Upper lobe of left lung (tissue), 6 donors: ENCODE measurements at regions not wholly inside any gene's neighbourhood (a gene's known extent, or its start where the extent isn't known, plus 50 kb on each side); places are given as distances from the start of the nearest gene placed in this dataset.

Experiments used
- ATAC-seq, 2 donors: fragments of 200-7000 bp; cut with Tn5 transposase; one replicate each; pipeline ENCODE4 v1.9.1; 2022; ENCODE audit warnings: mild to moderate bottlenecking in 2 of 2, moderate library complexity in 2 of 2; ENCODE audit not compliant: low FRiP score in 2 of 2
- DNase-seq, 2 donors: peaks; one replicate each; pipeline ENCODE4 v3.0.0-alpha.2; 2019 to 2020
- H3K27ac ChIP-seq, 4 donors: fragments of 200-600 bp; sonication (generic); one replicate each; pipeline ENCODE4 v1.5.1; 2016 to 2019
- H3K27me3 ChIP-seq, 4 donors: fragments of 200-600 bp; sonication (generic); one replicate each; pipeline ENCODE4 v1.5.1; 2017 to 2019
- H3K36me3 ChIP-seq, 4 donors: fragments of 200-600 bp; sonication (generic); one replicate each; pipeline ENCODE4 v1.5.1; 2016 to 2019
- H3K4me1 ChIP-seq, 4 donors: fragments of 200-600 bp; sonication (generic); one replicate each; pipeline ENCODE4 v1.5.1; 2018 to 2019
- H3K4me3 ChIP-seq, 4 donors: fragments of 200-600 bp; sonication (generic); one replicate each; pipeline ENCODE4 v1.5.1; 2017 to 2019; ENCODE audit warnings: mild to moderate bottlenecking in 2 of 4, moderate library complexity in 1 of 4
- H3K9me3 ChIP-seq, 4 donors: fragments of 200-600 bp; sonication (generic); one replicate each; pipeline ENCODE4 v1.5.1; 2018 to 2019
- CTCF ChIP-seq, 6 experiments: fragments of 450-650 bp in 4 of 6; fragments of 200-600 bp in 2 of 6; sonication (generic) in 2 of 6; IDR thresholded peaks; one replicate each; pipeline ENCODE4 v1.5.1; 2016 to 2019; ENCODE audit warnings: antibody characterized with exemption in 6 of 6
- EP300 ChIP-seq, 4 donors: sonication (generic); formaldehyde crosslinking; IDR thresholded peaks; one replicate each; pipeline ENCODE4 v1.5.1; 2017; ENCODE audit warnings: antibody characterized with exemption in 4 of 4, control low read depth in 2 of 4
- POLR2A ChIP-seq, 4 donors: fragments of 450-650 bp; IDR thresholded peaks; one replicate each; pipeline ENCODE4 v1.5.1; 2016 to 2017; ENCODE audit warnings: antibody characterized with exemption in 4 of 4, mild to moderate bottlenecking in 2 of 4
- POLR2AphosphoS5 ChIP-seq, 2 donors: sonication (generic); formaldehyde crosslinking; IDR thresholded peaks; one replicate each; pipeline ENCODE4 v1.5.1; 2017; ENCODE audit warnings: antibody characterized with exemption in 2 of 2
- WGBS, 2 donors: methylation state at CpG; one replicate each; pipeline ENCODE4 v1.1.5; 2017 to 2018; 5-methylcytosine and 5-hydroxymethylcytosine counted together
- donor health status: DM: no; HTN: no; CAD: no; lungs with moderate emphysema.
- donor health status: DM: no; HTN: yes; CAD: no; lungs with severe emphysema.

- Histone ChIP-seq H3K27ac (no peak overlapping the region), H3K9me3 (no peaks in the 10 kb centered on the region), H3K27me3 (no peaks in the 10 kb centered on the region), H3K4me3 (no peak overlapping the region), H3K4me1 (no peaks in the 10 kb centered on the region), H3K36me3 (no peaks in the 10 kb centered on the region)
- ATAC-seq (no peak), DNase-seq (peak in 1 of 2 donors; percentile 38)
- WGBS, 2 donors = 82 to 87% methylated on average over 24 of the region's 24 CpGs
- TF ChIP-seq POLR2A (IDR thresholded peaks at IDR 0.05) (no peak), EP300 (IDR thresholded peaks at IDR 0.05) (no peak), CTCF (IDR thresholded peaks at IDR 0.05) (no peak), POLR2AphosphoS5 (IDR thresholded peaks at IDR 0.05) (no peak)
These were observed 73.0 kb upstream of the OLFM1 start for GRCh38 chr9:135014311-135015010.

GRCh38 chr9:135015096-135015495 is 72.4 kb upstream of the OLFM1 start:
- ATAC-seq = no peak
- Histone ChIP-seq H3K36me3 (no peaks in the 10 kb centered on the region), H3K9me3 (no peaks in the 10 kb centered on the region), H3K4me3 (no peak overlapping the region), H3K27me3 (no peaks in the 10 kb centered on the region), H3K4me1 (no peaks in the 10 kb centered on the region), H3K27ac (no peak overlapping the region)
- no peak for DNase-seq
- TF ChIP-seq POLR2A (IDR thresholded peaks at IDR 0.05) = no peak
- no peak for TF ChIP-seq EP300 (IDR thresholded peaks at IDR 0.05)
- no peak for TF ChIP-seq CTCF (IDR thresholded peaks at IDR 0.05)
- TF ChIP-seq POLR2AphosphoS5 (IDR thresholded peaks at IDR 0.05) = no peak
- 90 to 91% methylated on average over 12 to 13 of the region's 13 CpGs for WGBS, 2 donors

GRCh38 chr9:135015565-135015964 is 71.9 kb upstream of the OLFM1 start:
- TF ChIP-seq EP300 (IDR thresholded peaks at IDR 0.05) (no peak), CTCF (IDR thresholded peaks at IDR 0.05) (no peak), POLR2AphosphoS5 (IDR thresholded peaks at IDR 0.05) (no peak), POLR2A (IDR thresholded peaks at IDR 0.05) (no peak)
- WGBS, 2 donors = 76 to 82% methylated on average over 6 of the region's 6 CpGs
- Histone ChIP-seq H3K4me3 (no peak overlapping the region), H3K4me1 (no peaks in the 10 kb centered on the region), H3K27ac (no peak overlapping the region), H3K9me3 (no peaks in the 10 kb centered on the region), H3K27me3 (no peaks in the 10 kb centered on the region), H3K36me3 (no peaks in the 10 kb centered on the region)
- DNase-seq (no peak), ATAC-seq (no peak)

- H3K36me3 ChIP-seq = no peaks in the 10 kb centered on the region
- DNase-seq (no peak), ATAC-seq (no peak)
- H3K4me3 ChIP-seq = no peak overlapping the region
- H3K9me3 ChIP-seq = no peaks in the 10 kb centered on the region
- no peaks in the 10 kb centered on the region for H3K4me1 ChIP-seq
- H3K27me3 ChIP-seq = no peaks in the 10 kb centered on the region
- WGBS, 2 donors = 73 to 82% methylated on average over 14 of the region's 14 CpGs
- H3K27ac ChIP-seq = no peak overlapping the region
- TF ChIP-seq EP300 (IDR thresholded peaks at IDR 0.05) (no peak), POLR2A (IDR thresholded peaks at IDR 0.05) (no peak), POLR2AphosphoS5 (IDR thresholded peaks at IDR 0.05) (no peak), CTCF (IDR thresholded peaks at IDR 0.05) (no peak)
These were observed 71.3 kb upstream of the OLFM1 start for GRCh38 chr9:135016037-135016640.

GRCh38 chr9:135016876-135017275 is 70.6 kb upstream of the OLFM1 start:
- ATAC-seq = no peak
- H3K9me3 ChIP-seq = no peaks in the 10 kb centered on the region
- no peak overlapping the region for H3K4me3 ChIP-seq
- H3K27me3 ChIP-seq = no peaks in the 10 kb centered on the region
- TF ChIP-seq POLR2AphosphoS5 (IDR thresholded peaks at IDR 0.05) = no peak
- TF ChIP-seq CTCF (IDR thresholded peaks at IDR 0.05) = no peak
- TF ChIP-seq EP300 (IDR thresholded peaks at IDR 0.05) = no peak
- TF ChIP-seq POLR2A (IDR thresholded peaks at IDR 0.05) = no peak
- no peak overlapping the region for H3K27ac ChIP-seq
- no peaks in the 10 kb centered on the region for H3K4me1 ChIP-seq
- DNase-seq = no peak
- H3K36me3 ChIP-seq = no peaks in the 10 kb centered on the region
- whole genome bisulfite sequencing, 2 donors = 20 to 78% methylated on average over 1 to 10 of the region's 10 CpGs
